Breast epithelium (tissue), 4 donors: ENCODE measurements at regions not wholly inside any gene's neighbourhood (a gene's known extent, or its start where the extent isn't known, plus 50 kb on each side); places are given as distances from the start of the nearest gene placed in this dataset.

Experiments used
- DNase-seq, 2 donors: peaks; one replicate each; pipeline ENCODE4 v3.0.0-alpha.2; 2019; ENCODE audit warnings: low spot score in 2 of 2
- H3K27ac ChIP-seq, 2 donors: fragments of 200-600 bp; sonication (generic) in 1 of 2; one replicate each; pipeline ENCODE4 v1.5.1; 2016 to 2019; ENCODE audit warnings: mild to moderate bottlenecking in 1 of 2
- H3K27me3 ChIP-seq, 2 donors: fragments of 200-600 bp; sonication (generic) in 1 of 2; one replicate each; pipeline versions ENCODE4 v1.5.1 to v1.6.0; 2017 to 2019; ENCODE audit warnings: control low read depth in 1 of 2, mild to moderate bottlenecking in 1 of 2
- H3K36me3 ChIP-seq: fragments of 200-600 bp; one replicate; pipeline ENCODE4 v1.5.1; 2019
- H3K4me1 ChIP-seq, 2 donors: fragments of 200-600 bp; sonication (generic); one replicate each; pipeline ENCODE4 v1.5.1; 2016 to 2019; ENCODE audit warnings: control low read depth in 1 of 2
- H3K4me3 ChIP-seq, 3 donors: fragments of 200-600 bp; sonication (generic); 1 replicate in 2 of 3; 2 replicates in 1 of 3; pipeline ENCODE4 v1.5.1; 2016 to 2019; ENCODE audit warnings: mild to moderate bottlenecking in 3 of 3, moderate library complexity in 2 of 3
- H3K9me3 ChIP-seq, 2 donors: fragments of 200-600 bp; sonication (generic) in 1 of 2; one replicate each; pipeline ENCODE4 v1.5.1; 2016 to 2019; ENCODE audit warnings: control low read depth in 1 of 2
- CTCF ChIP-seq, 3 donors: fragments of 450-650 bp; IDR thresholded peaks; one replicate each; pipeline ENCODE4 v1.5.1; 2016 to 2017; ENCODE audit warnings: antibody characterized with exemption in 3 of 3, mild to moderate bottlenecking in 3 of 3, moderate library complexity in 3 of 3
- POLR2A ChIP-seq: fragments of 450-650 bp; IDR thresholded peaks from one replicate; pipeline ENCODE4 v1.6.1; 2016; ENCODE audit warnings: antibody characterized with exemption, mild to moderate bottlenecking, moderate library complexity
- POLR2AphosphoS5 ChIP-seq, 3 donors: sonication (generic); formaldehyde crosslinking; IDR thresholded peaks; one replicate each; pipeline ENCODE4 v1.6.1; 2017; ENCODE audit warnings: antibody characterized with exemption in 3 of 3
- intact Hi-C: fragments of 100-400 bp; cut with DNase I; formaldehyde crosslinking; loops from one replicate; pipeline ENCODE4 v1.15.1; 2023; ENCODE audit warnings: low total_unique reads

GRCh38 chr12:109648521-109648920 lies 65.1 kb upstream of the FAM222A start:
- no peak for TF ChIP-seq POLR2AphosphoS5 (IDR thresholded peaks at IDR 0.05)
- TF ChIP-seq CTCF (IDR thresholded peaks at IDR 0.05): no peak
- TF ChIP-seq POLR2A: no peak
- DNase-seq: no peak
- Histone ChIP-seq H3K9me3 (no peaks in the 10 kb centered on the region), H3K36me3 (no peaks in the 10 kb centered on the region), H3K27me3 (peaks cover 0 to 15% of the 10 kb centered on the region in 2 donors), H3K27ac (no peak overlapping the region), H3K4me3 (no peak overlapping the region), H3K4me1 (no peaks in the 10 kb centered on the region)
- intact Hi-C loops: no loop called here

- no peaks in the 10 kb centered on the region for H3K4me1 ChIP-seq
- H3K9me3 ChIP-seq: no peaks in the 10 kb centered on the region
- H3K4me3 ChIP-seq: no peak overlapping the region
- no peaks in the 10 kb centered on the region for H3K36me3 ChIP-seq
- DNase-seq: no peak
- intact Hi-C loops: no loop called here
- no peak for TF ChIP-seq POLR2AphosphoS5 (IDR thresholded peaks at IDR 0.05)
- TF ChIP-seq POLR2A: no peak
- TF ChIP-seq CTCF (IDR thresholded peaks at IDR 0.05): no peak
- H3K27ac ChIP-seq: no peak overlapping the region
- peaks cover 0 to 15% of the 10 kb centered on the region in 2 donors for H3K27me3 ChIP-seq
Measured at GRCh38 chr12:109650808-109651207, 62.8 kb upstream of the FAM222A start.

- DNase-seq: no peak
- TF ChIP-seq POLR2AphosphoS5 (IDR thresholded peaks at IDR 0.05): no peak
- no peak for TF ChIP-seq CTCF (IDR thresholded peaks at IDR 0.05)
- no peak for TF ChIP-seq POLR2A
- Histone ChIP-seq H3K36me3 (no peaks in the 10 kb centered on the region), H3K4me1 (no peaks in the 10 kb centered on the region), H3K27me3 (peaks cover 0 to 15% of the 10 kb centered on the region in 2 donors), H3K9me3 (no peaks in the 10 kb centered on the region), H3K27ac (no peak overlapping the region), H3K4me3 (no peak overlapping the region)
- intact Hi-C loops: no loop called here
Measured at GRCh38 chr12:109651596-109651995, 62.0 kb upstream of the FAM222A start.

GRCh38 chr12:109652233-109652976 lies 61.2 kb upstream of the FAM222A start:
- H3K9me3 ChIP-seq: no peaks in the 10 kb centered on the region

More at GRCh38 chr12:109652233-109652976, 61.2 kb upstream of the FAM222A start:
- TF ChIP-seq POLR2A: no peak
- TF ChIP-seq CTCF (IDR thresholded peaks at IDR 0.05): no peak
- Histone ChIP-seq H3K4me3 (no peak overlapping the region), H3K27me3 (peaks cover 0 to 11% of the 10 kb centered on the region in 2 donors), H3K4me1 (no peaks in the 10 kb centered on the region), H3K27ac (no peak overlapping the region), H3K36me3 (no peaks in the 10 kb centered on the region)
- intact Hi-C loops: no loop called here
- DNase-seq: no peak
